H4 (cell line): ENCODE measurements at regions not wholly inside any gene's neighbourhood (a gene's known extent, or its start where the extent isn't known, plus 50 kb on each side); places are given as distances from the start of the nearest gene placed in this dataset.
A peak's percentile ranks its signal among the peaks of the same experiment; 100 is the strongest.

Source experiments
- DNase-seq: peaks from one replicate; pipeline ENCODE4 v3.0.0-alpha.2; 2015; ENCODE audit warnings: low spot score

- no peak for DNase-seq
Measured at GRCh38 chr1:81392526-81393226, 408.1 kb upstream of the ADGRL2 start.

- DNase-seq, result peak; percentile 7
Measured at GRCh38 chr1:81391125-81391828, 409.5 kb upstream of the ADGRL2 start.

GRCh38 chr1:81388435-81388834 lies 412.3 kb upstream of the ADGRL2 start:
- DNase-seq, result no peak

- DNase-seq, result no peak
Measured at GRCh38 chr1:81387446-81387845, 413.3 kb upstream of the ADGRL2 start.

GRCh38 chr1:81382561-81382960 lies 418.2 kb upstream of the ADGRL2 start:
- no peak for DNase-seq

- no peak for DNase-seq
Measured at GRCh38 chr1:81381881-81382280, 418.9 kb upstream of the ADGRL2 start.

GRCh38 chr1:81380436-81380835 lies 420.3 kb upstream of the ADGRL2 start:
- DNase-seq, result no peak

GRCh38 chr1:81379430-81379829 lies 421.3 kb upstream of the ADGRL2 start:
- DNase-seq, result no peak

- no peak for DNase-seq
Measured at GRCh38 chr1:81377406-81377805, 423.3 kb upstream of the ADGRL2 start.

GRCh38 chr1:81375884-81376548 lies 424.7 kb upstream of the ADGRL2 start:
- DNase-seq, result no peak

GRCh38 chr1:81374481-81374880 lies 426.3 kb upstream of the ADGRL2 start:
- DNase-seq, result no peak

GRCh38 chr1:81371864-81372263 lies 428.9 kb upstream of the ADGRL2 start:
- DNase-seq, result no peak

GRCh38 chr1:81369833-81370232 lies 430.9 kb upstream of the ADGRL2 start:
- no peak for DNase-seq

GRCh38 chr1:81366173-81366572 lies 434.6 kb upstream of the ADGRL2 start:
- DNase-seq, result no peak

- no peak for DNase-seq
Measured at GRCh38 chr1:81364088-81364487, 436.6 kb upstream of the ADGRL2 start.

- no peak for DNase-seq
Measured at GRCh38 chr1:81358151-81358550, 442.6 kb upstream of the ADGRL2 start.

GRCh38 chr1:81351864-81352263 lies 448.9 kb upstream of the ADGRL2 start:
- no peak for DNase-seq

GRCh38 chr1:81349194-81349965 lies 451.4 kb upstream of the ADGRL2 start:
- DNase-seq, result no peak

- no peak for DNase-seq
Measured at GRCh38 chr1:81345110-81345509, 455.6 kb upstream of the ADGRL2 start.

GRCh38 chr1:81340239-81340638 lies 460.5 kb upstream of the ADGRL2 start:
- DNase-seq, result no peak

GRCh38 chr1:81337226-81337625 lies 463.5 kb upstream of the ADGRL2 start:
- DNase-seq, result no peak

GRCh38 chr1:81335876-81336275 lies 464.9 kb upstream of the ADGRL2 start:
- no peak for DNase-seq
